Activated naive CD8-positive, alpha-beta T cell treated with anti-CD3 and anti-CD28 coated beads, Interleukin-2, amount 10 ng/mL, durations not matched to agents 7 days and 5 days (primary cell): ENCODE measurements at regions not wholly inside any gene's neighbourhood (a gene's known extent, or its start where the extent isn't known, plus 50 kb on each side); places are given as distances from the start of the nearest gene placed in this dataset.

Experiments used
- ATAC-seq: fragments of 150-1000 bp; cut with Tn5 transposase; one replicate; pipeline ENCODE4 v1.10.0; 2021; ENCODE audit warnings: low read depth, moderate library complexity
- POLR2A ChIA-PET: fragments of 350-600 bp; sonication (Branson Sonifier 250); formaldehyde crosslinking; loops from one replicate; lab custom pipeline; 2021; ENCODE audit warnings: antibody characterized with exemption; lab: Charles Lee
- DNase-seq: peaks from one replicate; pipeline ENCODE4 v3.0.0; 2021
- H3K27ac Mint-ChIP-seq: one replicate; pipeline ENCODE4 v1.8.0; 2022; ENCODE audit warnings: mild to moderate bottlenecking, mixed read lengths
- H3K27me3 Mint-ChIP-seq: one replicate; pipeline ENCODE4 v1.8.0; 2022; ENCODE audit warnings: mild to moderate bottlenecking, moderate library complexity, mixed read lengths
- H3K36me3 Mint-ChIP-seq: one replicate; pipeline ENCODE4 v1.8.0; 2021; ENCODE audit warnings: mild to moderate bottlenecking, mixed read lengths
- H3K4me1 Mint-ChIP-seq: one replicate; pipeline ENCODE4 v1.8.0; 2021; ENCODE audit warnings: mixed read lengths
- H3K4me3 Mint-ChIP-seq: one replicate; pipeline ENCODE4 v1.8.0; 2022; ENCODE audit warnings: mild to moderate bottlenecking, moderate library complexity, mixed read lengths
- H3K9me3 Mint-ChIP-seq: one replicate; pipeline ENCODE4 v1.8.0; 2021; ENCODE audit warnings: mixed read lengths

DNA sequence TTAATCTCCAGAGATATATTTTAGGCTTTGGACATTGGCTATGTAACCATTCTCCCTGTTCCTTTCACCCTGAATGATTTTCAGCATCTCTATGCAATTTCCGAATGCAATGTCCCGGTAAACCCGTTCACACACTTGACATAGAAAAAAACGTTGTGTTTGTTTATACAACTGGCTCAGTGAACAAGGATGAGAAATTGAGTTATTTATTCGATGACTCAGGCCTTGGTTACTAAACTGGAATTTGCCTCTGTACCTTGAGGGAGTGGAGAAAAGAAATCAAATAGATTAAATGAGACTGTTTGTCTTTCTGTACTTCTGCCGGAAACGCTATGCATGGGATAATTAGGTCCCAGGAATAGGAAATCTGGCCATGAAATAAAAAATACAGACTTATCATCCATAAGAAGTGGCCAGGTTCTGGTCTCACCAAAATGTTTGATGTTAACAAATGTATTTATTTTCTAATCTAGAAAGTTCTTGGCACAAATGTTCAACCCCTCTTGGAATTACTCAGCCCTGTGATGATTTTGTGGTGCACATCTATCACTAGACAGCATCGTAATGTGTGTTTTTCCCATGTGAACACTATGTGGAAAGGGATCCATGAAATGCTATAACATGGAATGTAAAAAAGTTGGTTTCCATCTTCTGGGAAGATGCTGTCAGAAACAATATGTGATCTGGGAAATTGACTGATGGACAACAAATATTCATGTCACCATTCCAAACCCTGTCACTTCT is 253.9 kb downstream of the DUSP10 start:
- no peaks in the 10 kb centered on the region for H3K4me1 Mint-ChIP-seq

GRCh38 chr1:221488550-221488949 is 253.3 kb downstream of the DUSP10 start:
- H3K27ac Mint-ChIP-seq = no peak overlapping the region
- H3K4me1 Mint-ChIP-seq = no peaks in the 10 kb centered on the region
- POLR2A ChIA-PET = no interaction called here
- ATAC-seq (no peak), DNase-seq (no peak)
- H3K4me3 Mint-ChIP-seq = no peak overlapping the region
- no peaks in the 10 kb centered on the region for H3K9me3 Mint-ChIP-seq
- no peaks in the 10 kb centered on the region for H3K36me3 Mint-ChIP-seq
- H3K27me3 Mint-ChIP-seq = peaks cover 6% of the 10 kb centered on the region

More for the DNA sequence above, 253.9 kb downstream of the DUSP10 start:
- Mint-ChIP-seq H3K27ac (no peak overlapping the region), H3K9me3 (no peaks in the 10 kb centered on the region), H3K27me3 (peaks cover 6% of the 10 kb centered on the region), H3K36me3 (no peaks in the 10 kb centered on the region), H3K4me3 (no peak overlapping the region)
- POLR2A ChIA-PET = no interaction called here
- ATAC-seq (no peak), DNase-seq (no peak)

GRCh38 chr1:221494670-221495069 is 247.2 kb downstream of the DUSP10 start:
- DNase-seq (no peak), ATAC-seq (no peak)
- Mint-ChIP-seq H3K36me3 (no peaks in the 10 kb centered on the region), H3K27ac (no peak overlapping the region), H3K27me3 (peaks cover 7% of the 10 kb centered on the region), H3K4me1 (no peaks in the 10 kb centered on the region), H3K9me3 (no peaks in the 10 kb centered on the region), H3K4me3 (no peak overlapping the region)
- POLR2A ChIA-PET = no interaction called here

GRCh38 chr1:221497046-221497445 is 244.8 kb downstream of the DUSP10 start:
- H3K4me3 Mint-ChIP-seq = no peak overlapping the region
- no peaks in the 10 kb centered on the region for H3K36me3 Mint-ChIP-seq
- H3K4me1 Mint-ChIP-seq = no peaks in the 10 kb centered on the region
- ATAC-seq (no peak), DNase-seq (no peak)
- H3K27ac Mint-ChIP-seq = no peak overlapping the region
- peaks cover 5% of the 10 kb centered on the region for H3K27me3 Mint-ChIP-seq
- H3K9me3 Mint-ChIP-seq = no peaks in the 10 kb centered on the region
- POLR2A ChIA-PET = no interaction called here

- no peak overlapping the region for H3K27ac Mint-ChIP-seq
- no peak for DNase-seq
- no peak for ATAC-seq
- peaks cover 3% of the 10 kb centered on the region for H3K36me3 Mint-ChIP-seq
- H3K4me1 Mint-ChIP-seq = no peaks in the 10 kb centered on the region
- H3K4me3 Mint-ChIP-seq = no peak overlapping the region
- peaks cover 11% of the 10 kb centered on the region for H3K27me3 Mint-ChIP-seq
- H3K9me3 Mint-ChIP-seq = peaks cover 13% of the 10 kb centered on the region
- POLR2A ChIA-PET = no interaction called here
Measured at GRCh38 chr1:221503268-221503667, 238.6 kb downstream of the DUSP10 start.

- H3K27ac Mint-ChIP-seq = no peak overlapping the region
- peaks cover 17% of the 10 kb centered on the region for H3K27me3 Mint-ChIP-seq
- DNase-seq (no peak), ATAC-seq (no peak)
- POLR2A ChIA-PET = no interaction called here
- no peak overlapping the region for H3K4me3 Mint-ChIP-seq
- H3K36me3 Mint-ChIP-seq = peaks cover 3% of the 10 kb centered on the region
- H3K4me1 Mint-ChIP-seq = no peaks in the 10 kb centered on the region
- peaks cover 9% of the 10 kb centered on the region for H3K9me3 Mint-ChIP-seq
Measured at GRCh38 chr1:221509575-221510355, 232.1 kb downstream of the DUSP10 start.

GRCh38 chr1:221510793-221511503 is 230.9 kb downstream of the DUSP10 start:
- H3K36me3 Mint-ChIP-seq = no peaks in the 10 kb centered on the region
- DNase-seq = no peak
- no peak for ATAC-seq
- H3K27ac Mint-ChIP-seq = no peak overlapping the region
- peaks cover 2% of the 10 kb centered on the region for H3K9me3 Mint-ChIP-seq
- H3K4me1 Mint-ChIP-seq = no peaks in the 10 kb centered on the region
- POLR2A ChIA-PET = no interaction called here
- peaks cover 17% of the 10 kb centered on the region for H3K27me3 Mint-ChIP-seq
- no peak overlapping the region for H3K4me3 Mint-ChIP-seq

GRCh38 chr1:221511797-221512196 is 230.1 kb downstream of the DUSP10 start:
- H3K36me3 Mint-ChIP-seq = no peaks in the 10 kb centered on the region
- ATAC-seq (no peak), DNase-seq (no peak)
- peaks cover 2% of the 10 kb centered on the region for H3K9me3 Mint-ChIP-seq
- no peak overlapping the region for H3K4me3 Mint-ChIP-seq
- no peak overlapping the region for H3K27ac Mint-ChIP-seq
- H3K4me1 Mint-ChIP-seq = no peaks in the 10 kb centered on the region
- POLR2A ChIA-PET = no interaction called here
- peaks cover 17% of the 10 kb centered on the region for H3K27me3 Mint-ChIP-seq

DNA sequence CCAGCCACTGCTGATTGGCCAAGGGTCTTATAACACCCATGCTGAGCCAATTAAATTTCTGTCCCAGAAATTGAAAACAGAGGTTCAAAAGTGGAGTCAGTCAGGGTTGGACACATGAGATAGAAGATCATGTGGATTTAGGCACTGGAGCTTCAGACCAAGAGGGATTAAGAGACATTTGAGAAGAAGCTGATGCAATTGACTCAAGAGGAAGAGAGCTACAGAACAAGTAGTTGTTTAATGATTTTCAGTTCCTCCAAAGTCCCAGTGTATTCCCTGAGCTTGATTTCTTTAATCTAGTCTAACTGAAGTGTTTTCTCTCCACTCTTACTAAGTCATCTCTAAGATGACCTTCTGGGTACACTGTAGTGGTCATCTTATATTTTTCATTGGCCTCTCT is 227.1 kb downstream of the DUSP10 start:
- ATAC-seq (no peak), DNase-seq (no peak)
- POLR2A ChIA-PET = no interaction called here
- H3K4me1 Mint-ChIP-seq = no peaks in the 10 kb centered on the region
- no peaks in the 10 kb centered on the region for H3K27me3 Mint-ChIP-seq
- no peak overlapping the region for H3K27ac Mint-ChIP-seq
- no peak overlapping the region for H3K4me3 Mint-ChIP-seq
- no peaks in the 10 kb centered on the region for H3K36me3 Mint-ChIP-seq
- peaks cover 3% of the 10 kb centered on the region for H3K9me3 Mint-ChIP-seq

DNA sequence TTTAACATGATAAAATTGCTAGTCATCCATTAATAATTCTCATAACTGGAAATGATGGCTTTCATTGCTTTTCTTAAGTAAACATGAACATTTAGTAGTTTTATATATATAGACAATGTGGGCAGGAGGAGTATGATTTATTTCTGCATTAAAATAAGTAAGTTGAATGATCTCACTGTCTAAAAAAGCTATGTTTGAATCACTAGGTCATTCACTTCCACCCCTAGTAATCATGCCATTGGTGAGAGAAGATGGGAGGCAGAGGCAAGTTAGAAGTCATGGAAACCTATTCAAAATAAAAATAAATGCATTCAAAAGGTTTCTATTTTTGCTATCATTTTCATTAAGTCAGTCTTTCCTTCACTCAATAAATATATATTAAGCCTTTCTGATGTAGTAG is 226.4 kb downstream of the DUSP10 start:
- H3K4me3 Mint-ChIP-seq = no peak overlapping the region
- no peaks in the 10 kb centered on the region for H3K27me3 Mint-ChIP-seq
- DNase-seq (no peak), ATAC-seq (no peak)
- H3K9me3 Mint-ChIP-seq = peaks cover 4% of the 10 kb centered on the region
- H3K27ac Mint-ChIP-seq = no peak overlapping the region
- no peaks in the 10 kb centered on the region for H3K36me3 Mint-ChIP-seq
- POLR2A ChIA-PET = no interaction called here
- H3K4me1 Mint-ChIP-seq = no peaks in the 10 kb centered on the region

DNA sequence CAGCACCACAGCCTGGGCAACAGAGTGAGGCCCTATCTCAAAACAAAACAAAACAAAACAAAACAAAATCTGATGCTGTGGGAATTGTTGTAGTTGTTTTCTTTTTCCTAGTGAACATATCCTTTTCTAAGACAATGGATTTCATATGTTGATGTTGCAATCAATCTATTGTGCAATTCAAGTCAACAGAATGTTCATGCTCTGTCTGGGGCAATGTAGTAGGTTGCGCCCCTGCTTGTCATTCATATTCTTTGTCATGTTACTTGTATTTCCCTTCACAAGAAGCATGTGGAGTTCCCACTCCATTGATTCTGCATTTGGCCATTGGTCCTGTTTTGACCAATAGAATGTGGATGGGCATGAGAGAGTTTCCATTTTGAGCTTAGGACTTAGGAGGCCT is 223.9 kb downstream of the DUSP10 start:
- H3K27ac Mint-ChIP-seq = no peak overlapping the region
- no peak overlapping the region for H3K4me3 Mint-ChIP-seq
- H3K27me3 Mint-ChIP-seq = no peaks in the 10 kb centered on the region
- POLR2A ChIA-PET = no interaction called here
- H3K36me3 Mint-ChIP-seq = no peaks in the 10 kb centered on the region
- no peak for DNase-seq
- peaks cover 7% of the 10 kb centered on the region for H3K4me1 Mint-ChIP-seq
- no peak for ATAC-seq
- H3K9me3 Mint-ChIP-seq = peaks cover 4% of the 10 kb centered on the region

DNA sequence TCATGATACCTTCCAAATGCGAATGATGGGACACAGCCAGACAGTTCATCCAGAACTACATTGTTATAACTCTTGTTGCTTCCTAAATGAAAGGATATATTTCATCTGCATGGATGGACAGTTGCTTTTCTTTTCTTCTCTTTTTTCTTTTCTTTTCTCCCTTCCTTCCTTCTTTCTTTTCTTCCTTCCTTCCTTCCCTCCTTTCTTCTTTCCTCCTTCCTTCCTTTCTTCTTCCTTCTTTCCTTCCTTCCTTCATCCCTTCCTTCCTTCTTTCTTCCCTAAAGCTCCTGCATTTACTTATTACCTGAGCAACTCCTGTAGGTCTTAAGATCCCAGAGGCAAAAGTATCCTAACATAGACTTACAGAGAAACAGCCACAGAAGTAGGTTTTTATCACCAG is 221.6 kb downstream of the DUSP10 start:
- DNase-seq = no peak
- peaks cover 7% of the 10 kb centered on the region for H3K4me1 Mint-ChIP-seq
- POLR2A ChIA-PET = no interaction called here
- no peaks in the 10 kb centered on the region for H3K36me3 Mint-ChIP-seq
- peaks cover 2% of the 10 kb centered on the region for H3K27me3 Mint-ChIP-seq
- H3K4me3 Mint-ChIP-seq = no peak overlapping the region
- peaks cover 4% of the 10 kb centered on the region for H3K9me3 Mint-ChIP-seq
- no peak overlapping the region for H3K27ac Mint-ChIP-seq
- no peak for ATAC-seq

GRCh38 chr1:221521686-221522085 is 220.2 kb downstream of the DUSP10 start:
- ATAC-seq (no peak), DNase-seq (no peak)
- H3K27me3 Mint-ChIP-seq = peaks cover 3% of the 10 kb centered on the region
- peaks cover 7% of the 10 kb centered on the region for H3K4me1 Mint-ChIP-seq
- no peak overlapping the region for H3K4me3 Mint-ChIP-seq
- H3K36me3 Mint-ChIP-seq = no peaks in the 10 kb centered on the region
- H3K9me3 Mint-ChIP-seq = peaks cover 4% of the 10 kb centered on the region
- POLR2A ChIA-PET = no interaction called here
- H3K27ac Mint-ChIP-seq = no peak overlapping the region
